Right kidney (tissue), 1 donor: ENCODE measurements at regions not wholly inside any gene's neighbourhood (a gene's known extent, or its start where the extent isn't known, plus 50 kb on each side); places are given as distances from the start of the nearest gene placed in this dataset.

ENCODE experiments used
- DNase-seq: peaks from one replicate; pipeline ENCODE4 v3.0.0-alpha.2; 2016

- no peak for DNase-seq
These were observed 535.9 kb upstream of the ATXN8OS start for GRCh38 chr13:69571606-69572323.

GRCh38 chr13:69567514-69567913 lies 540.1 kb upstream of the ATXN8OS start:
- no peak for DNase-seq

GRCh38 chr13:69566104-69566716 lies 541.4 kb upstream of the ATXN8OS start:
- DNase-seq: no peak

- DNase-seq: no peak
These were observed 542.3 kb upstream of the ATXN8OS start for GRCh38 chr13:69565334-69565733.

GRCh38 chr13:69556540-69557196 lies 551.0 kb upstream of the ATXN8OS start:
- no peak for DNase-seq

- no peak for DNase-seq
These were observed 553.6 kb upstream of the ATXN8OS start for GRCh38 chr13:69553976-69554375.

- no peak for DNase-seq
These were observed 556.4 kb upstream of the ATXN8OS start for GRCh38 chr13:69551193-69551592.

GRCh38 chr13:69547780-69548179 lies 559.8 kb upstream of the ATXN8OS start:
- DNase-seq: no peak

GRCh38 chr13:69545551-69545950 lies 562.1 kb upstream of the ATXN8OS start:
- no peak for DNase-seq

GRCh38 chr13:69524459-69525150 lies 583.0 kb upstream of the ATXN8OS start:
- DNase-seq: no peak

GRCh38 chr13:69496981-69497380 lies 610.6 kb upstream of the ATXN8OS start:
- DNase-seq: no peak

GRCh38 chr13:69495096-69495495 lies 612.5 kb upstream of the ATXN8OS start:
- no peak for DNase-seq

GRCh38 chr13:69487576-69487975 lies 620.0 kb upstream of the ATXN8OS start:
- DNase-seq: no peak

- no peak for DNase-seq
These were observed 621.5 kb upstream of the ATXN8OS start for GRCh38 chr13:69485991-69486592.

GRCh38 chr13:69477451-69477850 lies 630.2 kb upstream of the ATXN8OS start:
- DNase-seq: no peak

GRCh38 chr13:69474011-69474685 lies 633.5 kb upstream of the ATXN8OS start:
- DNase-seq: no peak

GRCh38 chr13:69468624-69469023 lies 639.0 kb upstream of the ATXN8OS start:
- no peak for DNase-seq

- DNase-seq: no peak
These were observed 646.2 kb upstream of the ATXN8OS start for GRCh38 chr13:69461397-69461796.

- no peak for DNase-seq
These were observed 648.3 kb upstream of the ATXN8OS start for GRCh38 chr13:69459346-69459745.

- no peak for DNase-seq
These were observed 649.6 kb upstream of the ATXN8OS start for GRCh38 chr13:69458013-69458412.

GRCh38 chr13:69450245-69450644 lies 657.4 kb upstream of the ATXN8OS start:
- DNase-seq: no peak

GRCh38 chr13:69425235-69425634 lies 682.4 kb upstream of the ATXN8OS start:
- no peak for DNase-seq
